ENCODE measurements at regions not wholly inside any gene's neighbourhood (a gene's known extent, or its start where the extent isn't known, plus 50 kb on each side); places are given as distances from the start of the nearest gene placed in this dataset.
"Not testable (repeated sequence)": the region's sequence is repeated elsewhere in the genome, so short reads cannot be mapped to it uniquely, and the experiment has no call there.

DNA sequence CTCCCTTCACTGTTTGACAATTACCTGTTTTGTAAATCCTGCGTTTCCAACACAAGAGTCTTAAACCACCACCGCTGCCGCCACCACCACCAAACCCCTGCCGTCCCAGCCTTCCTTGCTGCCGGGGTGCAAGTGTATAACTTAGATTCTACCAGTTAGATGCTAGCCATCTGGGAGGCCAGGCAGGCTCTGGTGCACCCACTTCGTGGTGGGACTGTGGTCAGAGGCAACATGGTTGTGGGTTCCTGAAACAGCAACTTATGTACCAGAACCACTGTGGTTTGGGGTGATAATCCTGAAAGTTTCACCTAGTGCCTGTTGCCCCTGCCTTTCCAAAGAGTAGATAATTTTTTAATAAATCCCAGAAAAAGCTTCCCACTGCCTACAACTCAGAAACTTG, 510.5 kb downstream of the CCSER2 start:
- no peak overlapping the region for H3K27ac ChIP-seq (ENCODE audit: low read depth)
- no peaks in the 10 kb centered on the region for H3K4me1 ChIP-seq (ENCODE audit: insufficient read depth)
- no peak for DNase-seq (ENCODE audit: extremely low spot score)
- WGBS = 85% methylated on average over 6 of the region's 6 CpGs
- H3K36me3 ChIP-seq (ENCODE audit: insufficient read depth) = no peaks in the 10 kb centered on the region
- H3K4me3 ChIP-seq (ENCODE audit: low read depth, low read length) = no peak overlapping the region

DNA sequence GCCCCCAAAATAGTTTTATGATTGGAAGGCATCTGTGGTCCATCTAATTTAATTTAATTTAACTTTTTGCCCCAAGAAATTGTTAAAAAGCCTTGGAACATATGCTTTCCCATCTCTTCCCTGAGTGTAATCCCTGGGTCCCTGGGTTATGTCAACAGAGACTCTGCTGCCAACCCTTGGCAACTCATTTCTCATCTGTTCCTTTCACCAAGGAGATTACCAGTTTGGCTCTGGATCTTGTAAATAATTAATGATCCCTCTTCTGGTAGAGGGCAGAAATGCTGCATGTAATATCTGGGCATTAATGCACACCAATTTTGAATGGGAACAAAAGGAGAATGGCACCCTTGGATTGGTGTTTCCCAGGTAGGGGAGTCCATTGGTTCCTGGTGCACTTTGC, 514.2 kb downstream of the CCSER2 start:
- DNase-seq (ENCODE audit: extremely low spot score) = no peak
- Histone ChIP-seq H3K36me3 (ENCODE audit: insufficient read depth) (no peaks in the 10 kb centered on the region), H3K4me3 (ENCODE audit: low read depth, low read length) (no peak overlapping the region), H3K4me1 (ENCODE audit: insufficient read depth) (no peaks in the 10 kb centered on the region), H3K27ac (ENCODE audit: low read depth) (no peak overlapping the region)

DNA sequence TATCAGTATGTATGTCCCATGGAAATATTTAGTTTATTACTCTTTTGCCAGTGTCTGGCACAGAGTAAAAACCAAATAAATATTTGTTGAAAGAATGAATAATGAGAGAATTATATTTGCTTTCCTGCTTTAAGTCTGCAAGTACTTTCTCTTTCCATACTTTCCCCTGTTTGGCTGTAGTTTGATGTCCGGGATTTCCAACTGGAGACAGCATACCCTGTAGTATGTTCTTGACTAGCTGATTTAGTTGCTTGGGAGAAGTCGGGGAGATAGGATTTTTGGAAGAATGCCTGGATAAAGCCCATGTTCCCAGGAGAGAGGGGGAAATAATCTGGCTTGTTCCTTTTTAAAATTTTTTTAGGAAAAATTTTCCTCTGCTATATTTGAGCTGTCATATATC, 516.1 kb downstream of the CCSER2 start:
- Histone ChIP-seq H3K27ac (ENCODE audit: low read depth) (no peak overlapping the region), H3K4me1 (ENCODE audit: insufficient read depth) (no peaks in the 10 kb centered on the region), H3K4me3 (ENCODE audit: low read depth, low read length) (no peak overlapping the region), H3K36me3 (ENCODE audit: insufficient read depth) (no peaks in the 10 kb centered on the region)
- WGBS = 20% methylated on average over 2 of the region's 2 CpGs
- peak; percentile 18 for DNase-seq (ENCODE audit: extremely low spot score)

DNA sequence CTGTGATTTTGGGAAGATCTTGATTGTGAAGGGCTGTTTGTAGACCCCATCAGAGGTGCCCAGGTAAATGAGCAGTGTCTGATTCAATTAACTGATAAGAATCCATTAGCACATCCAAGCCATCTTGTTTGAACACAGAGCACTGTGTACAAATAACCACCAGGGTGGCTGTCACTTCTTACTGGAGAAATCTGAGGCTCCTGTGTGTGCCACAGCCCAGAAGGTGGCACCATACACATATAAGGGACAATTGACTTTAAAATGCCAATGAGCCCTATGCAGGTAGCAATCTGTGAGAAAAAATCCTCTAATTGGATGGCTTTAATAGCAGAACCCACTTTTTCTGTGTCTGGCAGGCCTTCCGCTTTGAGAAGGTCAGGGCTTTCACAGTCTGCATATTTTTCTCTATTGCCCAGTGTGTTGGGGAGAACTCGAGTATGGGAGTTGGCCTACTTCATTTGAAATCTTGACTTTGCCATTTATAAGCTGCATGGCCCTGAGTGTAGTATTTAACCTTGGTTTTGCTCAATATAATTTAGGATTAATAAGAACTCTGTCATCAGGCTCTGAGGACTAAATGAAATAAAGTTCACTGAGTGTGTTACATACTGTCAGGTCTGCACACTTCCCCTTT, 517.4 kb downstream of the CCSER2 start:
- no peak overlapping the region for H3K4me3 ChIP-seq (ENCODE audit: low read depth, low read length)
- no peaks in the 10 kb centered on the region for H3K4me1 ChIP-seq (ENCODE audit: insufficient read depth)
- DNase-seq (ENCODE audit: extremely low spot score) = no peak
- 84% methylated on average over 2 of the region's 2 CpGs for WGBS
- H3K27ac ChIP-seq (ENCODE audit: low read depth) = no peak overlapping the region
- H3K36me3 ChIP-seq (ENCODE audit: insufficient read depth) = no peaks in the 10 kb centered on the region

DNA sequence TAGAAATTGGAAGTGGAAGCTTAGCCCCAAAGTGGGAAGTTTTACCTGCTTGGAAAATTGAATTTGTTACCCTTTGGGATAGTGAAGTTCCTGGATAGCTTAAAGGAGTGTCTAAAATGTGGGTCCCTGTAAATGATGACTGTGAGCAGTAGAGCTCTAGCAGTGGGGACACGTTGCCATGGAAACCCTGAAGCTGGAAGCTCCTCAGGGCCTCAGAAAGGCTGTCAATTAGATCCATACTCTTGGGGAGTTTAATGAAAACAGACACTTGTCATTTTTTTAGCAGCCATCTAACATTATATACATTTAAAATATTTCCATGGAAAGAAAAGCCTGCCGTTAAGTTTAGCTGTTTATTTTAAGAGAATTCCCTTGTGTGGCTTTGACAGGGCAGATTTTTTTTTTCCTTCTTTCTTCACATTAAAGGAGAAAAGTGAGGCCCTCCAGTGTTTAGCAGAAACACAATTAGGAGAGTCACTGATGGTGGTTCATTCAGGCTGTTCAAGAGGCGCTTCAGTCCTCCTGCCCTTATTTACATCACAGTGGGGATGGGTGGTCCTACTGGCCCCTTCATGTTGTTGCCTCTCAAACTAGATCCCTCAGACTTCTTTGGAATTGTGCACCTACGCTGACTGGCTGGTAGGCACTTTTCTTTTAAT, 518.4 kb downstream of the CCSER2 start:
- WGBS = 74% methylated on average over 4 of the region's 4 CpGs
- H3K36me3 ChIP-seq (ENCODE audit: insufficient read depth) = no peaks in the 10 kb centered on the region
- no peaks in the 10 kb centered on the region for H3K4me1 ChIP-seq (ENCODE audit: insufficient read depth)
- H3K4me3 ChIP-seq (ENCODE audit: low read depth, low read length) = no peak overlapping the region
- no peak overlapping the region for H3K27ac ChIP-seq (ENCODE audit: low read depth)
- DNase-seq (ENCODE audit: extremely low spot score) = no peak

DNA sequence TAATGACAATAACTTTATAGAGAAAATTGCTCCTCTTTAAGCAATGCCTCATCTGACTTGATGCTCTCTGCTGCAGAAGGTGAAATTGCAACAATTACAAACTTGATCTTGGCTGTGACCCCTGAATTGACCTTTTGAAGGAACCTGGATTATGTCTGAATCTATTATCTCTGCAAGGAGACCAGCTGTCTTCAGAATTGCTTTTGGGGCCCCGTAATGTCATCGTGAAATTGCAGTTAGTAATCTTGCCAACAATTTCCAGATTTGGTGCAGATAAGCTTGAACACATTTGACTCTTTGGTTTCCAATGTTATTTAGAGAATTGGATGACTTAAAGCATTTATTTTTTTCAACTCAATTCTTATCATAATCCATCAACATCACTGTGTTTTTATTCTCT, 520.6 kb downstream of the CCSER2 start:
- 26% methylated on average over 2 of the region's 2 CpGs for WGBS
- no peaks in the 10 kb centered on the region for H3K36me3 ChIP-seq (ENCODE audit: insufficient read depth)
- H3K4me1 ChIP-seq (ENCODE audit: insufficient read depth) = no peaks in the 10 kb centered on the region
- H3K4me3 ChIP-seq (ENCODE audit: low read depth, low read length) = no peak overlapping the region
- DNase-seq (ENCODE audit: extremely low spot score) = no peak
- no peak overlapping the region for H3K27ac ChIP-seq (ENCODE audit: low read depth)

DNA sequence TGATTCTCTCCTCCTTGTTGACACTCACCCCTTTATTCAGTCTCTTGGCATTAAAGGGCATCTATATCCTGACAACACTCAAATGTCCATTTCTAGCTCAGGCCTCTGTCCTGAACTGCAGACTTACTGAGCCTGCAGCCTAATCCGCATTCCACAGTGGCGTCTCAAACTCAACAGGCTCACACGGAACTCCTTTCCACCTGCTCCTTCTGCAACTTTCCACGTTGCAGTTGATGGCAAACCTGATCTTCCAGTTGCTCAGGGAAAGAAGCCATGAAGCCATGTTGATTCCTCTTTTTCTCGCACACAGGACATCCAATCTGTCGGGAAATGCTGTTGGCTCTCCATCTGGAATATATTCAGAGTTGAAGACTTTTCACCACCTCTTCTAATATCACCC, 522.4 kb downstream of the CCSER2 start:
- no peaks in the 10 kb centered on the region for H3K4me1 ChIP-seq (ENCODE audit: insufficient read depth)
- H3K27ac ChIP-seq (ENCODE audit: low read depth) = no peak overlapping the region
- DNase-seq (ENCODE audit: extremely low spot score) = no peak
- 86% methylated on average over 6 of the region's 6 CpGs for WGBS
- no peak overlapping the region for H3K4me3 ChIP-seq (ENCODE audit: low read depth, low read length)
- H3K36me3 ChIP-seq (ENCODE audit: insufficient read depth) = no peaks in the 10 kb centered on the region

DNA sequence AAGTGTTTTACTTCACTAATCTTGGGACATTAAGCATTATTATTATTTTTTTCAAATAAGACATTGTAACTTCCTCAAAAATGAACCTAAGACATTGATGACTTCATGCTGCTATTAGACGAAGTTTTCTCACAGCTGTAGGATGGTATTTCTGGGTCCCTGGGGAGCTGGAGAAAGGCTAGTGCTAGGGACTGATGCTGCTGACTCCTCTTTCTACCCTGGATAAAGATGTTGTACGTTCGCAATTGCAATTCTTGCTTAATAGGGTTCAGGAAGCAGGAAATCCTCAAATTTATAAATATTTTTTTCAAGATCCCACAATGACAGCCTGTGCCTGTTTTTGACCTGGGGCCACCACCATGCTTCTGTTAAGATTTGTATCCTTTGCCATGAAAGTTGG, 526.0 kb downstream of the CCSER2 start:
- Histone ChIP-seq H3K36me3 (ENCODE audit: insufficient read depth) (no peaks in the 10 kb centered on the region), H3K4me3 (ENCODE audit: low read depth, low read length) (no peak overlapping the region), H3K27ac (ENCODE audit: low read depth) (no peak overlapping the region), H3K4me1 (ENCODE audit: insufficient read depth) (no peaks in the 10 kb centered on the region)
- DNase-seq (ENCODE audit: extremely low spot score) = no peak
- WGBS = 26% methylated on average over 3 of the region's 3 CpGs

DNA sequence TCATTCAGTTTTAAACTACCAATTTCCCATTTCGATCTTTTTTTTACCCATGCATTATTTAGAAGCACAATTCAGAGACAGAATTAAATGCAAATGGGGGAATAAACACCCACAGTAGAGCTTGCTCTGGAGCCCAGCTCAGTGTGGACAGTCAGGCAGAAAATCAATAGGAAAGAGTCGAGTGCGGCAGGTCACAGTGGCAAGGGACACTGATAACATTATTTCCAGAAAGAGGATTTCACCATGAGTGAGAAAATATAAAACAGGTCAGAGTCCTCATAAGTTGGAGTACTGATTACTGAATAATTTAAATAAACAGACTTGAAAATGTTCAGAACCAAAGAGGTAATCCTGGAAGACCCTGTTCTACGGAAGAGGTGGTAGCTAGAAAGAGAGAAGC, 532.5 kb downstream of the CCSER2 start:
- Histone ChIP-seq H3K36me3 (ENCODE audit: insufficient read depth) (no peaks in the 10 kb centered on the region), H3K4me3 (ENCODE audit: low read depth, low read length) (no peak overlapping the region), H3K27ac (ENCODE audit: low read depth) (no peak overlapping the region), H3K4me1 (ENCODE audit: insufficient read depth) (no peaks in the 10 kb centered on the region)
- 89% methylated on average over 4 of the region's 4 CpGs for WGBS
- no peak for DNase-seq (ENCODE audit: extremely low spot score)

DNA sequence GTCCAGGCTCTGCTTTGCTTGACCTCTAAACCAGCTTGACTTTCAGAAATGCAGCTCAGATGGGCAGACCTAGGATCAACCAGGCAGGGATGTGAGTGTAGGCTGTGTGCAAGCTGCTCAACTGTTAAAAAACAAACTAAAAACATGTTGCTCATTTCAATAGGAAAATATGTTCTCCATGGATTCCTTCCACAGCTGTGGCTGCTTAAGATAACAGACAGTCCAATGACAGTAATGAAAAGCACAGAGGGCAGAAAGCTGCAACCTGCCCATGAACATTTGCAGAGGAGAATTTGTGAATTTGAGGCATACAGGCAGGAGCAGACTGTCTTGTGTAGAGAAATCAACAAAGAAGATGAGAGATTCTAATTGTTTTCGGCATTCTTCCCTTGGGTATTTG, 534.2 kb downstream of the CCSER2 start:
- Histone ChIP-seq H3K36me3 (ENCODE audit: insufficient read depth) (no peaks in the 10 kb centered on the region), H3K4me1 (ENCODE audit: insufficient read depth) (no peaks in the 10 kb centered on the region), H3K27ac (ENCODE audit: low read depth) (no peak overlapping the region), H3K4me3 (ENCODE audit: low read depth, low read length) (no peak overlapping the region)
- no peak for DNase-seq (ENCODE audit: extremely low spot score)
- WGBS = 90% methylated on average over 1 of the region's 1 CpG

DNA sequence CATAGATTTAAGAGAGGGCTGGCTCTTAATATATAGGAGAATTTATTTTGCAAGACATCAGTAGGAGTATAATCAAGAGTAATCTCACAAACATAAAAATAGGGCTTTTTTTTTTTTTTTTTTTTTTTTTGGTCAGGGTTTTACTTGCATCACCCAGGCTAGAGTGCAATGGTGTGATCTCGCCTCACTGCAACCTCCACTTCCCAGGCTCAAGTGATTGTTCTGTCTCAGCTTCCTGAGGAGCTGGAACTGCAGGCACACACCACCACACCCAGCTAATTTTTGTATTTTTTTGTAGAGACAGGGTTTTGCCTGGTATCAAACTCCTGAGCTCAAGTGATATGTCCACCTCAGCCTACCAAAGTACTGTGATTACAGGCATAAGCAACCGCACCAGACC, 535.3 kb downstream of the CCSER2 start:
- DNase-seq (ENCODE audit: extremely low spot score) = no peak
- H3K27ac ChIP-seq (ENCODE audit: low read depth) = no peak overlapping the region
- no peak overlapping the region for H3K4me3 ChIP-seq (ENCODE audit: low read depth, low read length)
- 91% methylated on average over 2 of the region's 2 CpGs for WGBS
- H3K4me1 ChIP-seq (ENCODE audit: insufficient read depth) = no peaks in the 10 kb centered on the region
- H3K36me3 ChIP-seq (ENCODE audit: insufficient read depth) = no peaks in the 10 kb centered on the region

DNA sequence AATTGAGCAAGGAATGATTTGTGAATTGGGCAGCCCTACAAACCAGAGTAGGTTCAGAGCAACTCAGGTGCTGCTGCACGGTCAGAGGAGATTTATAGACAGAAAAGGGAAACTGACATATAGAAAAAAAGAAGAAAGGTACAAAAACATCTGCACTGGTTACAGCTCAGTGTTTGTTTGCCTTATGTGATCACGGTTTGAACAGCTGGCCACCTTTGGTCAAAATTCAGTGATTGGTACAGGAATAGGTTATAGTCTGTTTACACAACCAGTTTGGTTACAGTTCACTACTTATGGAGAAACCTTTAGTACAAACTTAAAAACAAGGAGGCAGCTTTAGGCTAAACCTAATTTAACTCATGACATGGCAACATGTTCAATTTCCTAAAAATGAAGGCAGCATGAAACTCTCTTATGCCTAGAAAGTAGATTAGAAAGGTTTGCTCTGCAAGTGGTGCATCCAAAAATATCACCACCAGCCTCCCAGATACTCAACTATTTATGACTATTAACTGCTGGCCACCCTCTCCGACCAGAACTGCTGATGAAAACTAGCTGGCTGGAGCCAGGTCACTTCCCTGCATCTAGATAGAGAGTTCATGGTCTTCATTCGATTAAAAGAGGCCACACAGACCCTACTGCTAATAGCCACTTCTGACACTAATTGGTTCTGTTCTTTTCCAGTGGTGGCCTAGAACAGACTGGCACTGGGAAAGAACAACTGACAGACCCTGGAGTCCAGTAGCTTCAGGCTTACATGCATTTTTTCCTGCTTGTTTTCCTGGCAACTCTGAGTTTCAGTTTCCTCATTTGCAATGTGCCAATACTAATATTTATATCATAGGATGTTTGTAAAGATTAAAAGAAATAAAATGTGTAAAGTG, 548.0 kb downstream of the CCSER2 start:
- no peaks in the 10 kb centered on the region for H3K4me1 ChIP-seq (ENCODE audit: insufficient read depth)
- H3K4me3 ChIP-seq (ENCODE audit: low read depth, low read length) = no peak overlapping the region
- WGBS = 43% methylated on average over 4 of the region's 4 CpGs
- no peak for DNase-seq (ENCODE audit: extremely low spot score)
- no peaks in the 10 kb centered on the region for H3K36me3 ChIP-seq (ENCODE audit: insufficient read depth)
- no peak overlapping the region for H3K27ac ChIP-seq (ENCODE audit: low read depth)

DNA sequence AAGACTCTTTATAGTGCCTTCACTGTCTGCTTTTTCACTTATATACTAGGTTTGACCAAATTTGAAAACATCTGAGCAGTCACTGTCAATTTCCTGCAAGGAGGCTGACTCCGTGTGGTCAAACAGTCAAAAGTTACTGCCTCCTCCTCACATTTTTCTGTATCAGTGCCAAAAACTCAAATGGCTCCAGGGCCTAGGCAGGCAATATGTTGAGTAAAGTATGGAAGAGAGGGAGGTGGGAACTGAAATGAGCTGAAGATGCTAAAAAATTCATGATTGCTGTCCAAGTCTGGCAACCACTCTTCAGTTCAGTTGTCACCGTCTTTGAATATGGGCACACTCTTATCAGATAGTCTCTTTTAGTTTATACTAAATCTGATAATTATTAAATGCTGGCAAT, 551.6 kb downstream of the CCSER2 start:
- H3K4me1 ChIP-seq (ENCODE audit: insufficient read depth) = no peaks in the 10 kb centered on the region
- 69% methylated on average over 2 of the region's 2 CpGs for WGBS
- H3K4me3 ChIP-seq (ENCODE audit: low read depth, low read length) = no peak overlapping the region
- no peaks in the 10 kb centered on the region for H3K36me3 ChIP-seq (ENCODE audit: insufficient read depth)
- DNase-seq (ENCODE audit: extremely low spot score) = no peak
- H3K27ac ChIP-seq (ENCODE audit: low read depth) = no peak overlapping the region

DNA sequence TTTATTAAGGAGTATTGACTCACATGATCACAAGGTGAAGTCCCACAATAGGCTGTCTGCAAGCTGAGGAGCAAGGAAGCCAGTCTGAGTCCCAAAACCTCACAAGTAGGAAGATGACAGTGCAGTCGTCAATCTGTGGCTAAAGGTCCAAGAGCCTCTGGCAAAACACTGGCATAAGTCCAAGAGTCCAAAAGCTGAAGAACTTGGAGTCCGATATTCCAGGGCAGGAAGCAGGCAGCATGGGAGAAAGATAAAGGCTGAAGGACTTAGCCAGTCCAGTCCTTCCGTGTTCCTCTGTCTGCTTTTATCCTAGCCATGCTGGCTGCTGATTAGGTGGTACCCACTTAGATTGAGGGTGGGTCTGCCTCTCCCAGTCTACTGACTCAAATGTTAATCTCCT, 553.3 kb downstream of the CCSER2 start:
- WGBS = 84% methylated on average over 3 of the region's 3 CpGs
- H3K27ac ChIP-seq (ENCODE audit: low read depth); H3K4me1 ChIP-seq (ENCODE audit: insufficient read depth); H3K36me3 ChIP-seq (ENCODE audit: insufficient read depth); H3K4me3 ChIP-seq (ENCODE audit: low read depth, low read length); DNase-seq (ENCODE audit: extremely low spot score): not testable (repeated sequence)

All from urinary bladder (tissue), 3 donors.